BJ (cell line): ENCODE measurements at regions not wholly inside any gene's neighbourhood (a gene's known extent, or its start where the extent isn't known, plus 50 kb on each side); places are given as distances from the start of the nearest gene placed in this dataset.

Experiments
- CTCF ChIA-PET: fragments of 350-600 bp; formaldehyde crosslinking; extraction: SDS; loops from one replicate; lab custom pipeline; 2021; ENCODE audit warnings: antibody characterized with exemption, inconsistent platforms; lab: Yijun Ruan, JAX
- POLR2A ChIA-PET: fragments of 300-600 bp; sonication (Branson Sonifier 250); formaldehyde crosslinking; extraction: SDS; loops from one replicate; lab custom pipeline; 2021; ENCODE audit warnings: antibody characterized with exemption; lab: Charles Lee
- DNase-seq: peaks from one replicate; pipeline ENCODE4 v3.0.0-alpha.2; 2011; ENCODE audit warnings: low read depth
- H3K27me3 ChIP-seq: 2 replicates; pipeline ENCODE4 v1.6.0; 2011; ENCODE audit warnings: low read length; ENCODE audit not compliant: control insufficient read depth, insufficient read depth
- H3K36me3 ChIP-seq: 2 replicates; pipeline ENCODE4 v1.5.1; 2011; ENCODE audit warnings: low read length; ENCODE audit not compliant: control insufficient read depth, insufficient read depth
- H3K4me3 ChIP-seq: 2 replicates; pipeline ENCODE4 v1.5.1; 2011; ENCODE audit warnings: low read depth, mild to moderate bottlenecking, control low read depth, low read length
- CTCF ChIP-seq: IDR thresholded peaks from 2 replicates; pipeline ENCODE4 v1.5.1; 2011; ENCODE audit warnings: low read depth, mild to moderate bottlenecking, control low read depth, inconsistent platforms, low read length, moderate library complexity; ENCODE audit not compliant: insufficient read depth

DNA sequence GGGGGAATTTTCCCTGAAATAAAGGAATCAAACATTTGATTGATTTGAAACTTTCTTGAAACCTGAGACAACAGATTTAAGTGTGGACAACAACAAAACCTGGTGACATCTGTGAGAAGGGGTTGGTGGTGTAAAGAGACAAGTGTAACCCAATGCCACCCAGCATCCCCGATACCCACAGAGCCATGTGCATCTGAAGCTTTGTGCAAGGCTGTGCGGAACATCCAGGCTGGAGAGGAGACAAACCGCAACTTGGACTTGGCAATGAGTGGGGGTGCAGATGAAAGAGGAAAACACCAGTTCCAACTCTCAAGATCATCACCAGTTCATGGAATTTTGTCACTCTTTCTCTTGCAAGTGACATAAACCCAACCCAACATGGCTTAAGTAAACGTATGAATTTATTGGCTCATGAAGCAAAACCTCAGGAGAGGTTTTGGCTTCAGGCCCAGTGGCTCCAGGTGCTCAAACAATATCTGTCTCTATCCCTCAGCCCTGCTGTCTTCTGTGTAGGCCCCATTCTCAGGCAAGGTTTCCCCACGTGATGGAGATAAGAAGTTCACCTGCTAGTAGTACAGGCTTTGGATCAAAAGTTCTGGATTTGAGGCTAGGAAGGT lies 55.2 kb upstream of the NTF3 start:
- CTCF ChIA-PET = no interaction called here
- DNase-seq = no peak
- H3K27me3 ChIP-seq = peaks cover 2% of the 10 kb centered on the region
- no peak for TF ChIP-seq CTCF
- no peaks in the 10 kb centered on the region for H3K36me3 ChIP-seq
- POLR2A ChIA-PET = no interaction called here
- no peak overlapping the region for H3K4me3 ChIP-seq

GRCh38 chr12:5377997-5378592 lies 53.8 kb upstream of the NTF3 start:
- no peak for TF ChIP-seq CTCF
- no peak for DNase-seq
- Histone ChIP-seq H3K36me3 (no peaks in the 10 kb centered on the region), H3K4me3 (no peak overlapping the region), H3K27me3 (peaks cover 2% of the 10 kb centered on the region)
- ChIA-PET CTCF (interaction anchor here (0.5 to 1.3 kb wide), 3 partner anchors 19 to 424 kb away, joined by 3 read pairs; no protein-coding TSS in a partner anchor), POLR2A (interaction anchor here (0.5 kb wide), 1 partner anchor 59 kb away, joined by 6 read pairs; no protein-coding TSS in a partner anchor)

DNA sequence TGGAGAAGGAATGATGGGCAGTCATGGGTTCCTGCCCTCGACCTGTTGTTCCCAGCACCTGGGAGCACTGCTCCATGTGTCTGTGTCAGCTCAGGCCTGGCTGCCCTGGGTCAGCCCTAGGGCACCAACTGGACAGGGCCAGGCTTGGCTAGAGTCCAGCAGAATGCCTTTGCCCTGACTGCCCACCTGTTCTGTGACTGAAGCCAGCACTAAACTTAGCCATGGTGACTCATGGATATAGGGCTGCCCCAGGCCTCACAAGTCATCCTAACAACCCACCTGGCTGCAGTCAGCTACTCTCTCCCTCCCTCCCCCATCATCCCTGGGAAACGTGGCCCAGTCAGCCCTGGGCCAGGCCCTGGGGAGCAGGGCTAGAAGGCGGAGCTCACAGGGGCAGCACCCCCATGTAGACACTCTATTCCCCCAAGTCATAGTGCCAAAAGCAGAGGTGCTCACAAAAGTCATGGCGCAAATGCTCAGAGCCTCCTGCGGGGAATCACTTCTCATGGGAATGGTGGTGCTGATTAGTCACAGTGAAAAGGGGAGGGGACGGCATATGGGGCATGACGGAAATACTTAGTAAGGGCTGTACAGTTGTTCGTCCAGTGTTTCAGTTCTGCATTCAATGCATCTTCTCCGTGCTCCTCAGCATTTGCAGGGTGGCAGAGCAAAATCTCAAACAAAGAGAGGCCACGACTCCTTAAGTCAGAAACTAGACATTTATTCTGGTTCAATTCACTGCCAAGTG lies 52.0 kb upstream of the NTF3 start:
- TF ChIP-seq CTCF = no peak
- ChIA-PET CTCF (no interaction called here), POLR2A (no interaction called here)
- H3K4me3 ChIP-seq = no peak overlapping the region
- no peak for DNase-seq
- H3K27me3 ChIP-seq = peaks cover 2% of the 10 kb centered on the region
- no peaks in the 10 kb centered on the region for H3K36me3 ChIP-seq
